BE2C (cell line): ENCODE measurements at regions not wholly inside any gene's neighbourhood (a gene's known extent, or its start where the extent isn't known, plus 50 kb on each side); places are given as distances from the start of the nearest gene placed in this dataset.

Experiments used
- DNase-seq: peaks from one replicate; pipeline ENCODE4 v3.0.0-alpha.2; 2020
- H3K27me3 ChIP-seq: fragments of 250-450 bp; sonication (Bioruptor Pico); 2 replicates; pipeline ENCODE4 v1.5.1; 2020; ENCODE audit warnings: mild to moderate bottlenecking
- H3K36me3 ChIP-seq: fragments of 250-450 bp; sonication (Bioruptor Pico); 2 replicates; pipeline ENCODE4 v1.5.1; 2020; ENCODE audit warnings: mild to moderate bottlenecking
- H3K4me1 ChIP-seq: fragments of 250-450 bp; sonication (Bioruptor Pico); 2 replicates; pipeline ENCODE4 v1.5.1; 2020
- H3K4me3 ChIP-seq: 2 replicates; pipeline ENCODE4 v1.5.1; 2011; ENCODE audit warnings: low read depth, low read length
- H3K9me3 ChIP-seq: fragments of 250-450 bp; sonication (Bioruptor Pico); 2 replicates; pipeline ENCODE4 v1.5.1; 2020
- CTCF ChIP-seq: IDR thresholded peaks from 2 replicates; pipeline ENCODE4 v1.5.1; 2012; ENCODE audit warnings: mild to moderate bottlenecking, low read depth, low read length

GRCh38 chr11:91869686-91870085 lies 354.9 kb upstream of the FAT3 start:
- Histone ChIP-seq H3K4me3 (no peak overlapping the region), H3K4me1 (peaks cover 7% of the 10 kb centered on the region; the same call in 1 of the 2 replicates), H3K27me3 (no peaks in the 10 kb centered on the region), H3K36me3 (no peaks in the 10 kb centered on the region), H3K9me3 (no peaks in the 10 kb centered on the region)
- no peak for TF ChIP-seq CTCF
- no peak for DNase-seq

- DNase-seq: no peak
- H3K4me3 ChIP-seq: no peak overlapping the region
- H3K9me3 ChIP-seq: no peaks in the 10 kb centered on the region
- H3K4me1 ChIP-seq: peaks cover 7% of the 10 kb centered on the region; the same call in 1 of the 2 replicates
- no peaks in the 10 kb centered on the region for H3K36me3 ChIP-seq
- H3K27me3 ChIP-seq: no peaks in the 10 kb centered on the region
- no peak for TF ChIP-seq CTCF
Observed at GRCh38 chr11:91866642-91867041, 358.0 kb upstream of the FAT3 start.

GRCh38 chr11:91860661-91861060 lies 364.0 kb upstream of the FAT3 start:
- DNase-seq: peak; percentile 37
- H3K9me3 ChIP-seq: no peaks in the 10 kb centered on the region
- no peak for TF ChIP-seq CTCF
- H3K27me3 ChIP-seq: no peaks in the 10 kb centered on the region
- H3K36me3 ChIP-seq: no peaks in the 10 kb centered on the region
- no peak overlapping the region for H3K4me3 ChIP-seq
- peaks cover 18% of the 10 kb centered on the region for H3K4me1 ChIP-seq

- Histone ChIP-seq H3K4me3 (no peak overlapping the region), H3K9me3 (no peaks in the 10 kb centered on the region), H3K36me3 (no peaks in the 10 kb centered on the region), H3K27me3 (no peaks in the 10 kb centered on the region), H3K4me1 (peaks cover 18% of the 10 kb centered on the region)
- DNase-seq: peak; percentile 95
- no peak for TF ChIP-seq CTCF
Observed at GRCh38 chr11:91859666-91860065, 365.0 kb upstream of the FAT3 start.

GRCh38 chr11:91857179-91857578 lies 367.4 kb upstream of the FAT3 start:
- Histone ChIP-seq H3K4me3 (no peak overlapping the region), H3K4me1 (peaks cover 18% of the 10 kb centered on the region), H3K36me3 (no peaks in the 10 kb centered on the region), H3K9me3 (no peaks in the 10 kb centered on the region), H3K27me3 (no peaks in the 10 kb centered on the region)
- no peak for DNase-seq
- no peak for TF ChIP-seq CTCF

- Histone ChIP-seq H3K4me3 (no peak overlapping the region), H3K9me3 (no peaks in the 10 kb centered on the region), H3K4me1 (peaks cover 9% of the 10 kb centered on the region), H3K27me3 (no peaks in the 10 kb centered on the region), H3K36me3 (no peaks in the 10 kb centered on the region)
- no peak for DNase-seq
- no peak for TF ChIP-seq CTCF
Observed at GRCh38 chr11:91854780-91855179, 369.8 kb upstream of the FAT3 start.
